C4-2B (cell line): ENCODE measurements at regions not wholly inside any gene's neighbourhood (a gene's known extent, or its start where the extent isn't known, plus 50 kb on each side); places are given as distances from the start of the nearest gene placed in this dataset.

Source experiments
- CTCF ChIP-seq: fragments of 450-650 bp; conservative IDR thresholded peaks from 2 replicates; pipeline ENCODE4 v1.5.1; 2017; ENCODE audit warnings: mild to moderate bottlenecking
- ZFX ChIP-seq: fragments of 450-650 bp; IDR thresholded peaks from 2 replicates; pipeline ENCODE4 v1.6.1; 2017

- TF ChIP-seq CTCF (no peak), ZFX (no peak)
Observed at GRCh38 chr6:114952229-114952628, 609.4 kb upstream of the HS3ST5 start.
